AG08396 (cell line): ENCODE measurements at regions not wholly inside any gene's neighbourhood (a gene's known extent, or its start where the extent isn't known, plus 50 kb on each side); places are given as distances from the start of the nearest gene placed in this dataset.

ENCODE experiments used
- DNase-seq: peaks from one replicate; pipeline ENCODE4 v3.0.0; 2012; ENCODE audit warnings: low spot score, mixed read lengths

- no peak for DNase-seq
Measured at GRCh38 chr4:96681218-96681617, 841.3 kb downstream of the PDHA2 start.

- DNase-seq = no peak
Measured at GRCh38 chr4:96685691-96686090, 845.8 kb downstream of the PDHA2 start.

GRCh38 chr4:96691521-96691920 is 851.6 kb downstream of the PDHA2 start:
- no peak for DNase-seq

- DNase-seq = no peak
Measured at GRCh38 chr4:96698831-96699230, 858.9 kb downstream of the PDHA2 start.

- DNase-seq = no peak
Measured at GRCh38 chr4:96703265-96703664, 863.4 kb downstream of the PDHA2 start.

- DNase-seq = no peak
Measured at GRCh38 chr4:96708766-96709165, 868.9 kb downstream of the PDHA2 start.

GRCh38 chr4:96713271-96713850 is 873.5 kb downstream of the PDHA2 start:
- DNase-seq = no peak

- no peak for DNase-seq
Measured at GRCh38 chr4:96729641-96730040, 889.7 kb downstream of the PDHA2 start.

- DNase-seq = no peak
Measured at GRCh38 chr4:96730432-96730831, 890.5 kb downstream of the PDHA2 start.

- peak; percentile 1 for DNase-seq
Measured at GRCh38 chr4:96736352-96736889, 896.5 kb downstream of the PDHA2 start.

GRCh38 chr4:96739101-96739500 is 899.2 kb downstream of the PDHA2 start:
- DNase-seq = no peak

GRCh38 chr4:96742332-96743014 is 902.6 kb downstream of the PDHA2 start:
- DNase-seq = no peak

- no peak for DNase-seq
Measured at GRCh38 chr4:96744676-96745075, 904.8 kb downstream of the PDHA2 start.

GRCh38 chr4:96753216-96753615 is 913.3 kb downstream of the PDHA2 start:
- no peak for DNase-seq

GRCh38 chr4:96755569-96756484 is 915.9 kb downstream of the PDHA2 start:
- no peak for DNase-seq

- no peak for DNase-seq
Measured at GRCh38 chr4:96756584-96756983, 916.7 kb downstream of the PDHA2 start.

GRCh38 chr4:96763546-96763945 is 923.7 kb downstream of the PDHA2 start:
- no peak for DNase-seq

- DNase-seq = no peak
Measured at GRCh38 chr4:96766359-96766758, 926.5 kb downstream of the PDHA2 start.

- no peak for DNase-seq
Measured at GRCh38 chr4:96767815-96768480, 928.1 kb downstream of the PDHA2 start.

- DNase-seq = no peak
Measured at GRCh38 chr4:96775501-96775900, 935.6 kb downstream of the PDHA2 start.

- DNase-seq = no peak
Measured at GRCh38 chr4:96776920-96777527, 937.1 kb downstream of the PDHA2 start.

- no peak for DNase-seq
Measured at GRCh38 chr4:96784336-96784735, 944.4 kb downstream of the PDHA2 start.
